K562 (cell line): ENCODE measurements at regions not wholly inside any gene's neighbourhood (a gene's known extent, or its start where the extent isn't known, plus 50 kb on each side); places are given as distances from the start of the nearest gene placed in this dataset.

Experiments used
- ATAC-seq: fragments of 200-7000 bp; cut with Tn5 transposase; 3 replicates; pipeline ENCODE4 v1.9.1; 2020; ENCODE audit warnings: moderate library complexity
- BruUV-seq: library from RNA; stranded (reverse); fragments of 400-500 nt; replicated peaks from 2 replicates; lab custom pipeline; 2021; lab: Mats Ljungman, UMichigan
- CTCF ChIA-PET: fragments of 300-600 bp; formaldehyde crosslinking; extraction: SDS; loops from one replicate; lab custom pipeline; 2021; ENCODE audit warnings: low intra/inter-chr PET ratio; lab: Yijun Ruan, JAX
- POLR2A ChIA-PET: fragments of 300-600, 350-650 bp; sonication (Branson Sonifier 250); formaldehyde crosslinking; extraction: SDS; loops from one replicate; lab custom pipeline; 2021; ENCODE audit warnings: antibody characterized with exemption, inconsistent platforms; lab: Yijun Ruan, JAX
- DNase-seq, 4 experiments: peaks; one replicate each; pipeline versions ENCODE4 v3.0.0 to v3.0.0-alpha.2; 2011 to 2018; ENCODE audit warnings: low spot score in 3 of 4, mixed read lengths in 3 of 4; ENCODE audit errors: extremely low read depth in 1 of 4
- FAIRE-seq: peaks from 2 replicates; lab custom pipeline; 2011; peaks lifted over from hg19 to GRCh38; lab: Jason Lieb, UNC
- H2AFZ ChIP-seq: 2 replicates; pipeline ENCODE4 v1.6.0; 2011; ENCODE audit warnings: low read depth, low read length, control low read depth, inconsistent platforms
- H3K27ac ChIP-seq: fragments of 200-600 bp; 3 replicates; pipeline ENCODE4 v1.8.0; 2011; ENCODE audit warnings: low read depth, mild to moderate bottlenecking, control low read depth, inconsistent platforms, low read length, moderate library complexity, mixed read lengths; ENCODE audit errors: extremely low read depth
- H3K27me3 ChIP-seq, 2 experiments: fragments of 300-600 bp in 1 of 2; 2 replicates in 1 of 2; 3 replicates in 1 of 2; pipeline versions ENCODE4 v1.6.0 to v1.8.0; 2011; ENCODE audit warnings: inconsistent platforms in 2 of 2, low read length in 2 of 2, mild to moderate bottlenecking in 1 of 2, mixed read lengths in 1 of 2, moderate library complexity in 1 of 2; ENCODE audit not compliant: control insufficient read depth in 2 of 2, insufficient read depth in 2 of 2
- H3K36me3 ChIP-seq: fragments of 300-600 bp; 3 replicates; pipeline ENCODE4 v1.8.0; 2011; ENCODE audit warnings: mild to moderate bottlenecking, low read length, inconsistent platforms; ENCODE audit not compliant: control insufficient read depth, insufficient read depth
- H3K4me1 ChIP-seq, 2 experiments: fragments of 200-600 bp in 1 of 2; replicated peaks in 1 of 2; 2 replicates in 1 of 2; 3 replicates in 1 of 2; pipeline versions ENCODE4 v1.5.1 to v1.8.0; 2011; ENCODE audit warnings: inconsistent platforms in 2 of 2, low read length in 2 of 2, mild to moderate bottlenecking in 1 of 2, mixed read lengths in 1 of 2, moderate library complexity in 1 of 2; ENCODE audit not compliant: control insufficient read depth in 2 of 2, insufficient read depth in 2 of 2
- H3K4me2 ChIP-seq: 2 replicates; pipeline ENCODE4 v1.6.1; 2011; ENCODE audit warnings: low read length, control low read depth, inconsistent platforms, mixed read lengths; ENCODE audit not compliant: insufficient read depth
- H3K4me3 ChIP-seq: fragments of 200-600 bp; sonication (generic), shearing (Covaris generic); 2 replicates; pipeline ENCODE4 v1.5.1; 2016; ENCODE audit warnings: control low read depth, inconsistent platforms
- H3K79me2 ChIP-seq: fragments of 200-600 bp; 3 replicates; pipeline ENCODE4 v1.8.0; 2011; ENCODE audit warnings: low read length, inconsistent platforms; ENCODE audit not compliant: control insufficient read depth, insufficient read depth
- H3K9ac ChIP-seq, 2 experiments: 2 replicates each; pipeline versions ENCODE4 v1.6.0 to v1.6.1; 2011; ENCODE audit warnings: low read depth in 2 of 2, low read length in 2 of 2, control low read depth in 1 of 2, inconsistent platforms in 1 of 2, mild to moderate bottlenecking in 1 of 2, mixed read lengths in 1 of 2; ENCODE audit not compliant: insufficient read depth in 1 of 2
- H3K9me1 ChIP-seq: one replicate; pipeline ENCODE4 v1.6.0; 2011; ENCODE audit warnings: inconsistent platforms, mild to moderate bottlenecking, low read length, moderate library complexity; ENCODE audit not compliant: control insufficient read depth, insufficient read depth
- H3K9me3 ChIP-seq: replicated peaks from 2 replicates; pipeline ENCODE4 v1.5.1; 2011; ENCODE audit warnings: low read depth, low read length, inconsistent platforms; ENCODE audit not compliant: control insufficient read depth, insufficient read depth
- H4K20me1 ChIP-seq: replicated peaks from 2 replicates; pipeline ENCODE4 v1.6.1; 2011; ENCODE audit warnings: low read length, inconsistent platforms, mixed read lengths; ENCODE audit not compliant: control insufficient read depth, insufficient read depth
- ATF1 ChIP-seq, 2 experiments: fragments of 450-650 bp in 1 of 2; IDR thresholded peaks; 2 replicates each; pipeline ENCODE4 v1.6.1; 2016; ENCODE audit warnings: missing compliant biosample characterization in 1 of 2, missing genetic modification characterization in 1 of 2
- CHD7 ChIP-seq: fragments of 200-600 bp; sonication (generic); IDR thresholded peaks from one replicate; pipeline ENCODE4 v1.6.1; 2012; ENCODE audit warnings: mild to moderate bottlenecking, low read depth, low read length, inconsistent platforms
- MAFF ChIP-seq: IDR thresholded peaks from 2 replicates; pipeline ENCODE4 v1.6.1; 2012; ENCODE audit warnings: low read length, improper control_type of control experiment
- MCM3 ChIP-seq: fragments of 450-650 bp; IDR thresholded peaks from 2 replicates; pipeline ENCODE4 v1.6.1; 2016
- MCM5 ChIP-seq: fragments of 450-650 bp; IDR thresholded peaks from 2 replicates; pipeline ENCODE4 v1.6.1; 2016; ENCODE audit warnings: low read depth
- MXI1 ChIP-seq: IDR thresholded peaks from 2 replicates; pipeline ENCODE4 v1.6.1; 2011; ENCODE audit warnings: low read depth, mild to moderate bottlenecking, improper control_type of control experiment, low read length
- SMARCB1 ChIP-seq: IDR thresholded peaks from 2 replicates; pipeline ENCODE4 v1.6.1; 2011; ENCODE audit warnings: improper control_type of control experiment, low read depth; ENCODE audit not compliant: insufficient read length
- SRSF3 ChIP-seq: fragments of 200-400 bp; formaldehyde crosslinking; IDR thresholded peaks from 2 replicates; pipeline ENCODE4 v1.6.1; 2016; ENCODE audit warnings: mild to moderate bottlenecking, low read length, moderate library complexity; ENCODE audit not compliant: insufficient read depth
- SUPT5H ChIP-seq: fragments of 450-650 bp; IDR thresholded peaks from 2 replicates; pipeline ENCODE4 v1.6.1; 2016
- U2AF2 ChIP-seq: fragments of 200-400 bp; formaldehyde crosslinking; optimal IDR thresholded peaks from 2 replicates; pipeline ENCODE3; 2017; ENCODE audit warnings: low read depth, mild to moderate bottlenecking, low read length
- XRCC4 ChIP-seq: IDR thresholded peaks from one replicate; pipeline ENCODE4 v1.6.1; 2011; ENCODE audit not compliant: insufficient read depth, insufficient read length; ENCODE audit errors: extremely low read depth
- ZNF398 ChIP-seq: fragments of 250-450 bp; sonication (Bioruptor Pico); IDR thresholded peaks from 2 replicates; pipeline ENCODE4 v1.8.0; 2021; ENCODE audit warnings: moderate library complexity, mild to moderate bottlenecking, inconsistent platforms
- WGBS: fragments of 100-300 bp; shearing (Covaris generic); methylation state at CpG from one replicate; pipeline ENCODE4 v1.1.6; 2016; ENCODE audit warnings: low coverage, mixed read lengths; ENCODE audit not compliant: insufficient coverage; ENCODE audit errors: missing lambda C conversion rate; 5-methylcytosine and 5-hydroxymethylcytosine counted together
- in situ Hi-C: fragments of 300-500 bp; cut with MboI; formaldehyde crosslinking; loops from 4 replicates; pipeline ENCODE4 v1.15.0; 2018; ENCODE audit warnings: inconsistent platforms, mixed read lengths
- intact Hi-C: fragments of 100-400 bp; cut with micrococcal nuclease; formaldehyde crosslinking; loops from 2 replicates; pipeline ENCODE4 v1.14.2; 2022

DNA sequence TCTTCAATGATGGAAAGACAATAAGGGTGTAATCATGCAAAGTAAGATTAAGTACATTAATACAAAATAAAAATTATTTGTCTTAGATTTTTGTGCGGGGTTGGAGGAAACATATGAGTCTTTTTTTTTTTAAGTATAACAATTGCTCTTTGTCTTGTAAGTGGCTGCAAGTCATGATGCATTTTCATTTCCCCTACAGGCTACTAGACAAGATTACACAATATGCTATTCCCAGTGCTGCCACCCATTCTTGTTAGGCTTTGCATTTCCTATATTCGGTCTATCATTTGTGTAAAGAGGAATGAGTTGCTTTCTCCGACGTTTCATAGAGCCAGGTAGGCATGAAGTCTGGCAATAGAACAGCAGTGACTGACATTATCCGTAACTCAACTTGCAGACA, 294.2 kb upstream of the CYLC2 start:
- POLR2A ChIA-PET: no interaction called here
- FAIRE-seq (no peak), ATAC-seq (no peak), DNase-seq (no peak)
- Histone ChIP-seq H3K4me3 (no peak overlapping the region), H3K9me1 (no peaks in the 10 kb centered on the region), H3K27ac (no peak overlapping the region), H3K4me1 (no peaks in the 10 kb centered on the region), H3K27me3 (no peaks in the 10 kb centered on the region), H4K20me1 (no peaks in the 10 kb centered on the region), H3K36me3 (no peaks in the 10 kb centered on the region), H2AFZ (no peak overlapping the region), H3K9ac (no peak overlapping the region), H3K4me2 (no peak overlapping the region), H3K9me3 (no peaks in the 10 kb centered on the region), H3K79me2 (no peaks in the 10 kb centered on the region)
- 0% methylated on average over 5 of the region's 5 CpGs for WGBS
- in situ Hi-C loops (no loop called here), intact Hi-C loops (no loop called here)
- BruUV-seq: no TSS peak
- CTCF ChIA-PET: no interaction called here
- TF ChIP-seq ATF1 (CRISPR knock-in tag; IDR thresholded peaks at IDR 0.05): no peak
- TF ChIP-seq ATF1 (tag; IDR thresholded peaks at IDR 0.05): no peak
- TF ChIP-seq XRCC4: no peak
- TF ChIP-seq MCM5: no peak
- TF ChIP-seq U2AF2: no peak
- no peak for TF ChIP-seq SRSF3
- TF ChIP-seq SUPT5H: no peak
- no peak for TF ChIP-seq MAFF
- TF ChIP-seq CHD7: no peak
- no peak for TF ChIP-seq SMARCB1
- no peak for TF ChIP-seq MCM3
- TF ChIP-seq MXI1: no peak
- no peak for TF ChIP-seq ZNF398 (CRISPR knock-in tag)
